H9 (cell line): ENCODE measurements at regions not wholly inside any gene's neighbourhood (a gene's known extent, or its start where the extent isn't known, plus 50 kb on each side); places are given as distances from the start of the nearest gene placed in this dataset.

ENCODE experiments used
- DNase-seq: peaks from one replicate; pipeline ENCODE4 v3.0.0-alpha.2; 2017
- H2AFZ ChIP-seq: one replicate; pipeline ENCODE4 v1.6.1; 2013; ENCODE audit warnings: mild to moderate bottlenecking, low read length, control low read depth, moderate library complexity
- H2AK5ac ChIP-seq: 2 replicates; pipeline ENCODE4 v1.6.1; 2013; ENCODE audit warnings: low read length, control low read depth, mixed read lengths; ENCODE audit not compliant: insufficient read length
- H2BK120ac ChIP-seq: one replicate; pipeline ENCODE4 v1.6.1; 2013; ENCODE audit warnings: low read depth, mild to moderate bottlenecking, low read length, control low read depth, inconsistent platforms; ENCODE audit not compliant: poor library complexity, severe bottlenecking
- H2BK12ac ChIP-seq: 2 replicates; pipeline ENCODE4 v1.6.1; 2013; ENCODE audit warnings: low read length, control low read depth, mixed read lengths, low read depth; ENCODE audit not compliant: insufficient read length
- H2BK15ac ChIP-seq: 2 replicates; pipeline ENCODE4 v1.6.1; 2013; ENCODE audit warnings: low read depth, low read length, control low read depth
- H2BK20ac ChIP-seq: one replicate; pipeline ENCODE4 v1.6.1; 2013; ENCODE audit warnings: low read depth, mild to moderate bottlenecking, low read length, control low read depth, inconsistent platforms; ENCODE audit not compliant: poor library complexity, severe bottlenecking
- H2BK5ac ChIP-seq: 2 replicates; pipeline ENCODE4 v1.6.1; 2013; ENCODE audit warnings: low read length, control low read depth, mixed read lengths; ENCODE audit not compliant: insufficient read length
- H3K14ac ChIP-seq: 2 replicates; pipeline ENCODE4 v1.6.1; 2013; ENCODE audit warnings: low read length, control low read depth; ENCODE audit not compliant: insufficient read depth
- H3K18ac ChIP-seq: 2 replicates; pipeline ENCODE4 v1.6.1; 2013; ENCODE audit warnings: low read depth, mild to moderate bottlenecking, mixed read lengths, low read length, control low read depth; ENCODE audit not compliant: insufficient read length
- H3K23ac ChIP-seq: 2 replicates; pipeline ENCODE4 v1.6.1; 2013; ENCODE audit warnings: low read length, control low read depth, mixed read lengths, low read depth; ENCODE audit not compliant: insufficient read length
- H3K23me2 ChIP-seq: 2 replicates; pipeline ENCODE4 v1.6.1; 2013; ENCODE audit warnings: low read depth, mild to moderate bottlenecking, mixed read lengths, low read length, control low read depth; ENCODE audit not compliant: insufficient read length, poor library complexity, severe bottlenecking
- H3K27ac ChIP-seq: 2 replicates; pipeline ENCODE4 v1.5.1; 2013; ENCODE audit warnings: low read length, control low read depth, mixed read lengths, low read depth; ENCODE audit not compliant: insufficient read length
- H3K27me3 ChIP-seq: 2 replicates; pipeline ENCODE4 v1.6.1; 2013; ENCODE audit warnings: low read length, control low read depth, inconsistent platforms; ENCODE audit not compliant: insufficient read depth
- H3K4ac ChIP-seq: 2 replicates; pipeline ENCODE4 v1.6.1; 2013; ENCODE audit warnings: low read depth, mild to moderate bottlenecking, control low read depth, inconsistent platforms, low read length, moderate library complexity
- H3K4me1 ChIP-seq: 2 replicates; pipeline ENCODE4 v1.6.1; 2013; ENCODE audit warnings: low read length, control low read depth, inconsistent platforms; ENCODE audit not compliant: insufficient read depth
- H3K4me2 ChIP-seq: 2 replicates; pipeline ENCODE4 v1.6.1; 2013; ENCODE audit warnings: low read length, control low read depth, mixed read lengths; ENCODE audit not compliant: insufficient read length, insufficient read depth
- H3K56ac ChIP-seq: 2 replicates; pipeline ENCODE4 v1.6.1; 2013; ENCODE audit warnings: low read depth, mild to moderate bottlenecking, mixed read lengths, low read length, control low read depth; ENCODE audit not compliant: insufficient read length
- H3K79me1 ChIP-seq: 2 replicates; pipeline ENCODE4 v1.6.1; 2013; ENCODE audit warnings: low read depth, mild to moderate bottlenecking, moderate library complexity, low read length, control low read depth, inconsistent platforms; ENCODE audit not compliant: insufficient read depth, poor library complexity, severe bottlenecking
- H3K79me2 ChIP-seq: 2 replicates; pipeline ENCODE4 v1.6.1; 2013; ENCODE audit warnings: low read length, control low read depth, inconsistent platforms; ENCODE audit not compliant: insufficient read depth
- H3K9ac ChIP-seq: 2 replicates; pipeline ENCODE4 v1.6.1; 2013; ENCODE audit warnings: low read length, control low read depth, mixed read lengths; ENCODE audit not compliant: insufficient read length; ENCODE audit errors: extremely low read depth
- H3K9me3 ChIP-seq: one replicate; pipeline ENCODE4 v1.6.1; 2013; ENCODE audit warnings: low read depth, low read length, inconsistent platforms; ENCODE audit not compliant: control insufficient read depth
- H3T11ph ChIP-seq: one replicate; pipeline ENCODE4 v1.6.1; 2013; ENCODE audit warnings: mild to moderate bottlenecking, low read length, control low read depth, inconsistent platforms
- H4K20me1 ChIP-seq: one replicate; pipeline ENCODE4 v1.6.1; 2013; ENCODE audit not compliant: control insufficient read depth, insufficient read length, insufficient read depth
- H4K5ac ChIP-seq: 2 replicates; pipeline ENCODE4 v1.6.1; 2013; ENCODE audit warnings: low read depth, mild to moderate bottlenecking, mixed read lengths, low read length, control low read depth; ENCODE audit not compliant: insufficient read length
- H4K8ac ChIP-seq: replicated peaks from 2 replicates; pipeline ENCODE4 v1.6.1; 2013; ENCODE audit warnings: low read length, control low read depth, mixed read lengths, low read depth; ENCODE audit not compliant: insufficient read length
- H4K91ac ChIP-seq: 2 replicates; pipeline ENCODE4 v1.6.1; 2013; ENCODE audit warnings: low read depth, mild to moderate bottlenecking, moderate library complexity, mixed read lengths, low read length, control low read depth; ENCODE audit not compliant: insufficient read length
- H3K27ac Mint-ChIP-seq, 3 experiments: 2 replicates in 2 of 3; 3 replicates in 1 of 3; pipeline ENCODE4 v1.8.0; 2020 to 2021; ENCODE audit warnings: mixed read lengths in 3 of 3, mild to moderate bottlenecking in 1 of 3, moderate library complexity in 1 of 3
- H3K27me3 Mint-ChIP-seq: 2 replicates; pipeline ENCODE4 v1.8.0; 2021; ENCODE audit warnings: low read depth, mild to moderate bottlenecking, moderate library complexity, mixed read lengths
- H3K36me3 Mint-ChIP-seq, 3 experiments: 2 replicates in 2 of 3; 3 replicates in 1 of 3; pipeline ENCODE4 v1.8.0; 2020 to 2021; ENCODE audit warnings: low read depth in 3 of 3, mixed read lengths in 3 of 3; ENCODE audit not compliant: insufficient read depth in 1 of 3
- H3K4me1 Mint-ChIP-seq, 2 experiments: 2 replicates each; pipeline ENCODE4 v1.8.0; 2020; ENCODE audit warnings: mixed read lengths in 2 of 2
- H3K4me3 Mint-ChIP-seq, 2 experiments: 2 replicates in 1 of 2; 3 replicates in 1 of 2; pipeline ENCODE4 v1.8.0; 2020 to 2021; ENCODE audit warnings: mild to moderate bottlenecking in 2 of 2, mixed read lengths in 2 of 2, moderate library complexity in 1 of 2
- H3K9me3 Mint-ChIP-seq, 2 experiments: 2 replicates in 1 of 2; 3 replicates in 1 of 2; pipeline ENCODE4 v1.8.0; 2020; ENCODE audit warnings: mild to moderate bottlenecking in 2 of 2, mixed read lengths in 2 of 2, moderate library complexity in 1 of 2
- CTCF ChIP-seq: fragments of 200-600 bp; sonication (generic); conservative IDR thresholded peaks from 3 replicates; pipeline ENCODE4 v1.8.0; 2021; ENCODE audit warnings: antibody characterized with exemption, mild to moderate bottlenecking
- WGBS: extraction: QIAGEN DNeasy Blood & Tissue Kit; methylation state at CpG from one replicate; pipeline ENCODE4 v1.1.7; 2013; ENCODE audit warnings: missing lambda C conversion rate, low lambda C conversion rate, mixed read lengths; ENCODE audit not compliant: insufficient read length; ENCODE audit errors: extremely low coverage; 5-methylcytosine and 5-hydroxymethylcytosine counted together

GRCh38 chr6:134425513-134425912 lies 107.6 kb upstream of the SGK1 start:
- Histone ChIP-seq H2AK5ac (no peak overlapping the region), H2BK120ac (no peak overlapping the region), H3K27ac (no peak overlapping the region), H3K4me1 (no peaks in the 10 kb centered on the region; the same call in 1 of the 2 replicates), H2BK15ac (no peak overlapping the region), H3K23ac (no peak overlapping the region), H3K9ac (no peak overlapping the region), H2AFZ (no peak overlapping the region), H3K4ac (no peak overlapping the region), H3K27me3 (no peaks in the 10 kb centered on the region; the same call in 1 of the 2 replicates), H2BK20ac (no peak overlapping the region), H2BK5ac (no peak overlapping the region), H3K79me2 (no peaks in the 10 kb centered on the region), H3K4me2 (no peak overlapping the region), H3K23me2 (peaks cover 2% of the 10 kb centered on the region), H4K8ac (no peak overlapping the region), H3K9me3 (peaks cover 7% of the 10 kb centered on the region), H3K79me1 (no peaks in the 10 kb centered on the region), H4K5ac (no peak overlapping the region), H3K18ac (no peak overlapping the region), H4K20me1 (no peaks in the 10 kb centered on the region), H3K56ac (no peak overlapping the region), H2BK12ac (no peak overlapping the region), H3K14ac (no peak overlapping the region), H4K91ac (no peak overlapping the region), H3T11ph (no peak overlapping the region)
- H3K27ac Mint-ChIP-seq: no peak overlapping the region
- H3K4me1 Mint-ChIP-seq: peaks cover 4% of the 10 kb centered on the region in 2 experiments; a peak in 2 of 4 replicates
- H3K27me3 Mint-ChIP-seq: no peaks in the 10 kb centered on the region; the same call in 1 of the 2 replicates
- no peak for DNase-seq
- peaks cover 10 to 17% of the 10 kb centered on the region in 2 experiments; a peak in 4 of 5 replicates for H3K9me3 Mint-ChIP-seq
- WGBS: no CpG with 5 or more reads among the region's 6 CpGs
- peaks cover 4 to 18% (median 8%) of the 10 kb centered on the region in 3 experiments; a peak in 6 of 7 replicates for H3K36me3 Mint-ChIP-seq
- no peak overlapping the region for H3K4me3 Mint-ChIP-seq
- no peak for TF ChIP-seq CTCF
